GM23338 (cell line): ENCODE measurements at regions not wholly inside any gene's neighbourhood (a gene's known extent, or its start where the extent isn't known, plus 50 kb on each side); places are given as distances from the start of the nearest gene placed in this dataset.

Experiments used
- ATAC-seq: fragments of 200-7000 bp; cut with Tn5 transposase; 3 replicates; pipeline ENCODE4 v1.9.1; 2020
- DNase-seq: peaks from one replicate; pipeline ENCODE4 v3.0.0-alpha.2; 2015; ENCODE audit warnings: low spot score
- H2AFZ ChIP-seq: fragments of 200-600 bp; sonication (generic); 2 replicates; pipeline ENCODE4 v1.8.0; 2016; ENCODE audit warnings: antibody characterized with exemption, mild to moderate bottlenecking, moderate library complexity
- H3F3A ChIP-seq: fragments of 200-600 bp; sonication (generic); replicated peaks from 2 replicates; pipeline ENCODE4 v1.8.0; 2017; ENCODE audit warnings: antibody characterized with exemption, mixed run types, low read depth
- H3K27ac ChIP-seq: fragments of 200-600 bp; sonication (generic); 2 replicates; pipeline ENCODE4 v1.6.1; 2016; ENCODE audit warnings: low read depth
- H3K27me3 ChIP-seq: fragments of 200-600 bp; sonication (generic); 2 replicates; pipeline ENCODE4 v1.8.0; 2016; ENCODE audit warnings: mild to moderate bottlenecking, mixed run types, moderate library complexity; ENCODE audit not compliant: insufficient read depth
- H3K36me3 ChIP-seq: fragments of 200-600 bp; sonication (generic); 2 replicates; pipeline ENCODE4 v1.8.0; 2016; ENCODE audit warnings: mild to moderate bottlenecking; ENCODE audit not compliant: insufficient read depth
- H3K4me1 ChIP-seq: fragments of 200-600 bp; sonication (generic); 2 replicates; pipeline ENCODE4 v1.8.0; 2016; ENCODE audit warnings: mild to moderate bottlenecking, moderate library complexity; ENCODE audit not compliant: insufficient read depth
- H3K4me2 ChIP-seq: fragments of 200-600 bp; sonication (generic); 2 replicates; pipeline ENCODE4 v1.7.1; 2017; ENCODE audit warnings: mixed run types
- H3K4me3 ChIP-seq: fragments of 200-600 bp; sonication (generic); 2 replicates; pipeline ENCODE4 v1.6.1; 2016; ENCODE audit warnings: mixed run types
- H3K79me2 ChIP-seq: fragments of 200-600 bp; sonication (generic); replicated peaks from 2 replicates; pipeline ENCODE4 v1.8.0; 2017; ENCODE audit warnings: mild to moderate bottlenecking; ENCODE audit not compliant: insufficient read depth
- H3K9me2 ChIP-seq: fragments of 200-600 bp; sonication (generic); 2 replicates; pipeline ENCODE4 v1.8.0; 2017; ENCODE audit not compliant: insufficient read depth
- H4K20me1 ChIP-seq: fragments of 200-600 bp; sonication (generic); replicated peaks from 2 replicates; pipeline ENCODE4 v1.8.0; 2017; ENCODE audit warnings: mild to moderate bottlenecking; ENCODE audit not compliant: insufficient read depth
- H3K27ac Mint-ChIP-seq: 2 replicates; pipeline ENCODE4 v1.8.0; 2020; ENCODE audit warnings: inconsistent platforms, mild to moderate bottlenecking, moderate library complexity, mixed read lengths
- H3K27me3 Mint-ChIP-seq: 3 replicates; pipeline ENCODE4 v1.8.0; 2022; ENCODE audit warnings: low read depth, mild to moderate bottlenecking, moderate library complexity, mixed read lengths, inconsistent platforms; ENCODE audit not compliant: insufficient read depth, poor library complexity
- H3K36me3 Mint-ChIP-seq: 3 replicates; pipeline ENCODE4 v1.8.0; 2021; ENCODE audit warnings: low read depth, mild to moderate bottlenecking, inconsistent platforms, moderate library complexity, mixed read lengths
- H3K4me1 Mint-ChIP-seq: 3 replicates; pipeline ENCODE4 v1.8.0; 2020; ENCODE audit warnings: mild to moderate bottlenecking, inconsistent platforms, mixed read lengths
- H3K4me3 Mint-ChIP-seq: 3 replicates; pipeline ENCODE4 v1.8.0; 2021; ENCODE audit warnings: moderate library complexity, mild to moderate bottlenecking, inconsistent platforms, mixed read lengths
- H3K9me3 Mint-ChIP-seq: 3 replicates; pipeline ENCODE4 v1.8.0; 2020; ENCODE audit warnings: moderate library complexity, mild to moderate bottlenecking, inconsistent platforms, mixed read lengths
- CREB1 ChIP-seq: fragments of 250-450 bp; sonication (Bioruptor Pico); IDR thresholded peaks from 2 replicates; pipeline ENCODE4 v1.5.0; 2020; ENCODE audit warnings: low read depth, mild to moderate bottlenecking, moderate library complexity
- CTCF ChIP-seq, 2 experiments: fragments of 200-600 bp in 1 of 2; sonication (generic) in 1 of 2; conservative IDR thresholded peaks; 2 replicates each; pipeline versions ENCODE4 v1.5.1 to v1.6.1; 2016 to 2017; ENCODE audit warnings: antibody characterized with exemption in 2 of 2, low read depth in 2 of 2, mild to moderate bottlenecking in 2 of 2, moderate library complexity in 1 of 2
- ETS1 ChIP-seq: IDR thresholded peaks from 2 replicates; pipeline ENCODE4 v1.6.1; 2016; ENCODE audit warnings: antibody characterized with exemption
- EZH2 ChIP-seq: fragments of 200-600 bp; sonication (generic); IDR thresholded peaks from one replicate; pipeline ENCODE4 v1.8.0; 2017; ENCODE audit warnings: antibody characterized with exemption, mild to moderate bottlenecking, low read depth; ENCODE audit not compliant: unreplicated experiment
- EZH2phosphoT487 ChIP-seq: fragments of 200-600 bp; sonication (generic); IDR thresholded peaks from one replicate; pipeline ENCODE4 v1.8.1; 2018; ENCODE audit warnings: antibody characterized with exemption; ENCODE audit not compliant: unreplicated experiment
- JUNB ChIP-seq: IDR thresholded peaks from one replicate; pipeline ENCODE4 v1.6.1; 2016; ENCODE audit warnings: antibody characterized with exemption; ENCODE audit not compliant: unreplicated experiment
- NANOG ChIP-seq: IDR thresholded peaks from 2 replicates; pipeline ENCODE4 v1.6.1; 2016; ENCODE audit warnings: antibody characterized with exemption, borderline replicate concordance
- POLR2AphosphoS5 ChIP-seq: IDR thresholded peaks from 2 replicates; pipeline ENCODE4 v1.6.1; 2016; ENCODE audit warnings: antibody characterized with exemption, low read depth
- REST ChIP-seq: IDR thresholded peaks from one replicate; pipeline ENCODE4 v1.6.1; 2018; ENCODE audit warnings: antibody characterized with exemption; ENCODE audit not compliant: unreplicated experiment
- STAT1 ChIP-seq: IDR thresholded peaks from one replicate; pipeline ENCODE4 v1.6.1; 2016; ENCODE audit warnings: antibody characterized with exemption; ENCODE audit not compliant: unreplicated experiment
- ZNF114 ChIP-seq: fragments of 250-450 bp; sonication (Bioruptor Pico); IDR thresholded peaks from 2 replicates; pipeline ENCODE4 v1.5.0; 2020; ENCODE audit warnings: mild to moderate bottlenecking, moderate library complexity
- ZNF331 ChIP-seq: fragments of 250-450 bp; sonication (Bioruptor Pico); IDR thresholded peaks from 2 replicates; pipeline ENCODE4 v1.5.0; 2020; ENCODE audit warnings: low read depth, mild to moderate bottlenecking, moderate library complexity
- ZNF462 ChIP-seq: fragments of 250-450 bp; sonication (Bioruptor Pico); IDR thresholded peaks from 2 replicates; pipeline ENCODE4 v1.5.0; 2020; ENCODE audit warnings: mild to moderate bottlenecking, moderate library complexity

GRCh38 chr12:41719214-41719613, 425.5 kb downstream of the GXYLT1 start:
- Histone ChIP-seq H3K4me3 (no peak overlapping the region), H3K79me2 (no peaks in the 10 kb centered on the region), H3K27me3 (no peaks in the 10 kb centered on the region), H3K4me1 (peaks cover 28% of the 10 kb centered on the region), H3K9me2 (no peaks in the 10 kb centered on the region), H3F3A (no peaks in the 10 kb centered on the region), H3K36me3 (no peaks in the 10 kb centered on the region), H3K4me2 (peak overlapping the region; percentile 44), H2AFZ (0 out of 2 replicates have a peak overlapping the region, but pooled peaks have one; percentile 8), H3K27ac (no peak overlapping the region), H4K20me1 (no peaks in the 10 kb centered on the region)
- Mint-ChIP-seq H3K4me1 (peaks cover 26% of the 10 kb centered on the region), H3K36me3 (no peaks in the 10 kb centered on the region), H3K4me3 (no peak overlapping the region), H3K9me3 (no peaks in the 10 kb centered on the region), H3K27ac (no peak overlapping the region), H3K27me3 (peaks cover 6% of the 10 kb centered on the region)
- DNase-seq: peak; percentile 9
- TF ChIP-seq REST (no peak), JUNB (no peak), EZH2 (no peak), CREB1 (CRISPR knock-in tag) (no peak), POLR2AphosphoS5 (no peak), ZNF114 (CRISPR knock-in tag) (no peak), STAT1 (no peak), CTCF (conservative IDR thresholded peaks at IDR 0.05; ENCODE audit: low read depth in 2 of 2) (no peak), NANOG (no peak), EZH2phosphoT487 (no peak), ZNF331 (no peak), ZNF462 (CRISPR knock-in tag) (no peak), ETS1 (no peak)
- ATAC-seq: no peak
